Body of pancreas (tissue), 4 donors: ENCODE measurements at regions not wholly inside any gene's neighbourhood (a gene's known extent, or its start where the extent isn't known, plus 50 kb on each side); places are given as distances from the start of the nearest gene placed in this dataset.

Experiments used
- ATAC-seq: fragments of 150-250 bp; one replicate; pipeline ENCODE4 v1.9.1; 2016
- DNase-seq, 4 donors: peaks; one replicate each; pipeline ENCODE4 v3.0.0-alpha.2; 2019
- H3K27ac ChIP-seq, 4 donors: fragments of 200-600 bp; sonication (generic); 1 replicate in 3 of 4; 2 replicates in 1 of 4; pipeline versions ENCODE4 v1.5.1 to v1.6.1; 2016 to 2019; ENCODE audit warnings: mild to moderate bottlenecking in 1 of 4, mixed read lengths in 1 of 4, moderate library complexity in 1 of 4
- H3K27me3 ChIP-seq, 2 donors: fragments of 200-600 bp; sonication (generic); one replicate each; pipeline ENCODE4 v1.6.0; 2016; ENCODE audit warnings: mild to moderate bottlenecking in 1 of 2
- H3K36me3 ChIP-seq, 2 donors: fragments of 200-600 bp; sonication (generic); replicated peaks in 1 of 2; 2 replicates each; pipeline ENCODE4 v1.5.1; 2016; ENCODE audit warnings: low read depth in 2 of 2; ENCODE audit not compliant: insufficient read depth in 1 of 2
- H3K4me1 ChIP-seq: fragments of 200-600 bp; sonication (generic); one replicate; pipeline ENCODE4 v1.6.0; 2016
- H3K4me3 ChIP-seq, 2 donors: fragments of 200-600 bp; sonication (generic); 1 replicate in 1 of 2; 2 replicates in 1 of 2; pipeline ENCODE4 v1.5.1; 2016 to 2019
- H3K9me3 ChIP-seq, 3 donors: fragments of 200-600 bp; sonication (generic); 1 replicate in 2 of 3; 2 replicates in 1 of 3; pipeline ENCODE4 v1.5.1; 2016
- POLR2A ChIP-seq, 3 donors: fragments of 450-650 bp; IDR thresholded peaks; one replicate each; pipeline ENCODE4 v1.6.1; 2016; ENCODE audit warnings: antibody characterized with exemption in 3 of 3, mild to moderate bottlenecking in 2 of 3
- WGBS, 2 donors: methylation state at CpG; one replicate each; pipeline ENCODE4 v1.1.5; 2017; 5-methylcytosine and 5-hydroxymethylcytosine counted together
- intact Hi-C: fragments of 100-400 bp; cut with DNase I; formaldehyde crosslinking; loops from one replicate; pipeline ENCODE4 v1.15.1; 2023
- TF ChIP-seq, protein P1 (sequence below), 7 experiments: fragments of 450-650 bp in 4 of 7; fragments of 200-600 bp in 3 of 7; sonication (generic) in 3 of 7; IDR thresholded peaks; one replicate each; pipeline ENCODE4 v1.5.1; 2016 to 2019; ENCODE audit warnings: antibody characterized with exemption in 7 of 7

DNA sequence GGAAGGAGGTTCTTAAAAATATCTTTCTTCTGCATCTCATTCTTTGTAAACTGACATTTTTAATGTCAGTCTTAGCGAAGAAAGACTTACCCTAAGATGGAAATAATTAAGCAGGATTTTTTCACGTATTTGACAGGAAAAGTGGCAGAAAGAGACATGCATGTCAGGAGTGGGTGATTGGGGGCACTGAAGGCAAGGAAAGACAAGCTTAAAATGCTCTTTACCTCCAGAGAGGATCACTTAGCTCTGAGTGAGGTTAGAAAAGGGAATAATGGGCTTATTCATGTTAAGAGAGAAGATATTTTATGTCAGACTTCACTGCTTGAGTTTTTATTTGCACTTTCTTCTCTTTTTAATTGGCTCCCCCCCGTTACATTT, 1358.2 kb upstream of the TMEM132C start:
- no peaks in the 10 kb centered on the region for H3K36me3 ChIP-seq
- ATAC-seq (no peak), DNase-seq (no peak)
- no peak for TF ChIP-seq POLR2A (IDR thresholded peaks at IDR 0.05)
- TF ChIP-seq, protein P1, sequence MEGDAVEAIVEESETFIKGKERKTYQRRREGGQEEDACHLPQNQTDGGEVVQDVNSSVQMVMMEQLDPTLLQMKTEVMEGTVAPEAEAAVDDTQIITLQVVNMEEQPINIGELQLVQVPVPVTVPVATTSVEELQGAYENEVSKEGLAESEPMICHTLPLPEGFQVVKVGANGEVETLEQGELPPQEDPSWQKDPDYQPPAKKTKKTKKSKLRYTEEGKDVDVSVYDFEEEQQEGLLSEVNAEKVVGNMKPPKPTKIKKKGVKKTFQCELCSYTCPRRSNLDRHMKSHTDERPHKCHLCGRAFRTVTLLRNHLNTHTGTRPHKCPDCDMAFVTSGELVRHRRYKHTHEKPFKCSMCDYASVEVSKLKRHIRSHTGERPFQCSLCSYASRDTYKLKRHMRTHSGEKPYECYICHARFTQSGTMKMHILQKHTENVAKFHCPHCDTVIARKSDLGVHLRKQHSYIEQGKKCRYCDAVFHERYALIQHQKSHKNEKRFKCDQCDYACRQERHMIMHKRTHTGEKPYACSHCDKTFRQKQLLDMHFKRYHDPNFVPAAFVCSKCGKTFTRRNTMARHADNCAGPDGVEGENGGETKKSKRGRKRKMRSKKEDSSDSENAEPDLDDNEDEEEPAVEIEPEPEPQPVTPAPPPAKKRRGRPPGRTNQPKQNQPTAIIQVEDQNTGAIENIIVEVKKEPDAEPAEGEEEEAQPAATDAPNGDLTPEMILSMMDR (IDR thresholded peaks at IDR 0.05) = no peak
- no peaks in the 10 kb centered on the region for H3K4me1 ChIP-seq
- intact Hi-C loops = no loop called here
- no peak overlapping the region for H3K27ac ChIP-seq
- H3K9me3 ChIP-seq = no peaks in the 10 kb centered on the region
- 79 to 84% methylated on average over 3 of the region's 3 CpGs for WGBS, 2 donors
- H3K4me3 ChIP-seq = no peak overlapping the region
- H3K27me3 ChIP-seq = no peaks in the 10 kb centered on the region

DNA sequence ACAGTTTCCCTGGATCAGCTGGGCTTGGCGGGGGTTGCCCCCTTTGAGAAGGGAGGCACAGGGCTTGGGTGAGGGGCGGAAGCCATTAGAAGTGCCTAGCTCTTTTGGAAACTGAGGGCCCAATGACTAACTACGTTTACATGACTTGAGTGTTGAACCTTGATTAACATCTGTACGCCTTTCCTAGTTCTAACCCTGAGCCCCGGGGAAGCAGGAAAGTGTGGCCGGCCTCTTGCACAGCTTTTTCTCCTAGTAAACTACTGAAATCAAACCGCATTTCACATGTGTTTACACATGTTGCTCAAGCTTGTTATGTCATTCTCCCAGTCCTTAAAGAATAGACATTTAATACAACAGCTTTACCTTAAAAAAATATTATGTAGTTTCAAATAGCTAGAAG, 1356.4 kb upstream of the TMEM132C start:
- Histone ChIP-seq H3K27me3 (no peaks in the 10 kb centered on the region), H3K9me3 (no peaks in the 10 kb centered on the region), H3K36me3 (no peaks in the 10 kb centered on the region), H3K4me3 (no peak overlapping the region), H3K27ac (no peak overlapping the region), H3K4me1 (peaks cover 16% of the 10 kb centered on the region)
- DNase-seq (no peak), ATAC-seq (no peak)
- TF ChIP-seq POLR2A (IDR thresholded peaks at IDR 0.05) = no peak
- TF ChIP-seq, protein P1 (IDR thresholded peaks at IDR 0.05) = no peak
- 68 to 76% methylated on average over 7 of the region's 7 CpGs for WGBS, 2 donors
- intact Hi-C loops = no loop called here

DNA sequence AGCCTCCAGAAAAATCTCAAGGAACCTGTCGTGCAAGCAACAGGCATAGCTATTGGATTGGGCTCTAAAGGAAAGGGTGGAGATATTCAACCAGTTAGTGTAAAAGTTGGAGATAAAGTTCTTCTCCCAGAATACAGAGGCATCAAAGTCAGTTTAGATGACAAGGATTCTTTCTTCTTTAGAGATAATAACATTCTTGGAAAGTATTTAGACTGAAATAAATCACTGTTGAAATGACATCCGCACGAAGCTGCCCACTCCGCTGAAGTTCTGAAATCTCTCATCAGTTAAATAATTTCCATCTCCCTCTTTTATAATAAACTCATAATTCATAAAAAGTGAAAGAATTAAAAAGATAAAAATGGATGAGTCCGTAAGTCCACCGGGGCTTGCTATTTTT, 1354.9 kb upstream of the TMEM132C start:
- H3K36me3 ChIP-seq = no peaks in the 10 kb centered on the region
- no peak overlapping the region for H3K27ac ChIP-seq
- no peaks in the 10 kb centered on the region for H3K9me3 ChIP-seq
- H3K4me3 ChIP-seq = no peak overlapping the region
- WGBS, 2 donors = 84 to 89% methylated on average over 6 of the region's 6 CpGs
- no peaks in the 10 kb centered on the region for H3K27me3 ChIP-seq
- intact Hi-C loops = no loop called here
- ATAC-seq = no peak
- DNase-seq = no peak
- peaks cover 20% of the 10 kb centered on the region for H3K4me1 ChIP-seq
- no peak for TF ChIP-seq POLR2A (IDR thresholded peaks at IDR 0.05)
- TF ChIP-seq, protein P1 (IDR thresholded peaks at IDR 0.05) = no peak

DNA sequence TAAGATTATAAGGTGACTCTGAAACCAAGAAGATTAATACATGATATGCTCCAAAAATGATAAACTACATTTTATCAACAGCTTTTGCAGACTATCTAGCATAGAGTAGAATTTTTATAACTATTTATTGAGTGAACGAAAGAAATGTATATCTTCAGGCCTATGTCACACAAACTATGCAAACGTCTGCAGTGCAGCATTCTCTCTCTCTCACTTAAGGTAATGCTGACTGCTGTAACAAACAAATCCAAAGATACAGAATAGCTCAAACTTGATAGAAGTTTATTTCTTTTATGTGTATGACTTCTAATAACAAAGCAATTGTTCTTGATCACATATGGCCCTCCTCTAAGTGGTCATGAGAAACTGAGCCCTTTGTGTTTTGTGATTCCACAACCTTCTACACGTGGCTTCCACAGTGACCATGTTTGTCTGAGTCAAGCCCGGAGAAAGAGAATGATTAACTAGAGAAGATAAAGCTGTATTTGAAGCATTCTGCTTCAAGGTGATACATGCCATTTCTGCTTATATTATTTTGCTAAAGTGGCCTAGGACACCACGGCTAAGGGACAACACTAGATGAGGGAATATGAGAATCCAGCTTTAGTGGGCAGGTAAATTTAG, 1352.7 kb upstream of the TMEM132C start:
- ATAC-seq (peak; percentile 60), DNase-seq (peak in 3 of 4 donors; percentile 19 to 22 (median 20))
- Histone ChIP-seq H3K27me3 (no peaks in the 10 kb centered on the region), H3K36me3 (no peaks in the 10 kb centered on the region), H3K4me3 (no peak overlapping the region), H3K4me1 (peaks cover 20% of the 10 kb centered on the region), H3K27ac (no peak overlapping the region), H3K9me3 (no peaks in the 10 kb centered on the region)
- TF ChIP-seq POLR2A (IDR thresholded peaks at IDR 0.05) = no peak
- TF ChIP-seq, protein P1 (IDR thresholded peaks at IDR 0.05) = no peak
- intact Hi-C loops = no loop called here
- 18 to 19% methylated on average over 5 of the region's 5 CpGs for WGBS, 2 donors

DNA sequence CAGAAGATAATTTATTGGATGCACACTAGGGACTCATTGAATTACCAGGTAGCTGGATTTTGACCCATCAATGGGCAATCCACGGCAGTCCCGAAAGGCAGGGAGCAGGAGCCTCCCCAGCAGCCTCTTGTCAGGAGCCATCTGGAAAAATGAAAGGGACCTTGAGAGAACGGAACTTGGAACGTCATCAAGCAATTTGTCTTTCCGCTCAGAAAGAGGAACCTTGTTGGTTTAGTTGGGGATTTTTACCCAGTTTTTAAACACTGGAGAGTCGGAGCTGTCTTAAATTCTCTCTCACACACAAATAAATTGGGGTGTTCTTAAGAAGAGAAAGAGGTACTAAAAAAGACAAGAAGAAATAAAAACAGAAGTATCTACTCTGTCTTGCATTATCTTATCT, 1351.7 kb upstream of the TMEM132C start:
- Histone ChIP-seq H3K4me1 (peaks cover 20% of the 10 kb centered on the region), H3K4me3 (no peak overlapping the region), H3K27me3 (no peaks in the 10 kb centered on the region), H3K9me3 (no peaks in the 10 kb centered on the region), H3K27ac (no peak overlapping the region), H3K36me3 (no peaks in the 10 kb centered on the region)
- intact Hi-C loops = no loop called here
- 24 to 41% methylated on average over 6 of the region's 6 CpGs for WGBS, 2 donors
- TF ChIP-seq, protein P1 (IDR thresholded peaks at IDR 0.05) = no peak
- TF ChIP-seq POLR2A (IDR thresholded peaks at IDR 0.05) = no peak
- DNase-seq (no peak), ATAC-seq (no peak)
